ENCODE measurements at regions not wholly inside any gene's neighbourhood (a gene's known extent, or its start where the extent isn't known, plus 50 kb on each side); places are given as distances from the start of the nearest gene placed in this dataset.

DNA sequence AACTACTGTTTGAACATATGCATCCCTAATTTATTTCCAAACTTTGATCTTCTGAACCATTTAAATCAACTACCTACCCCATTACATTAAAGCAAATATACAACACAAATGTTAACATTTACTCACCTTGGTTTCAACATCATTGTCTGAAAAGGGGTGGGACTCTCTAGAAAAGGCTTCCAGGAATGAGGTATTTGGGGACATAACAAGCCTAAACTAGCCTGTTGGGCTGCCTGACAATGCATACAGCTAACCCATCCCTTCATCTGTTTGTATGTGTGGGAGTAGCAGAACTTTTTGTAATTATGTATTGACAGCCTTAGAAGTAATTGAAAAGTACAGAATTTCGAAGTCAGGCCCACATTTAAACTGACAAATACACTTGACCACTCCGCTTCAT is 2225.9 kb upstream of the C9orf72 start:
- H3K27me3 ChIP-seq (ENCODE audit: low read depth, low read length): no peaks in the 10 kb centered on the region
- H3K4me1 ChIP-seq (ENCODE audit: low read length): peaks cover 13% of the 10 kb centered on the region
- H3K4me2 ChIP-seq (ENCODE audit: low read length): no peak overlapping the region
- H4K20me1 ChIP-seq (ENCODE audit: insufficient read depth, low read length): no peaks in the 10 kb centered on the region
- no peak overlapping the region for H2AFZ ChIP-seq (ENCODE audit: low read depth, low read length)
- TF ChIP-seq, protein P1, sequence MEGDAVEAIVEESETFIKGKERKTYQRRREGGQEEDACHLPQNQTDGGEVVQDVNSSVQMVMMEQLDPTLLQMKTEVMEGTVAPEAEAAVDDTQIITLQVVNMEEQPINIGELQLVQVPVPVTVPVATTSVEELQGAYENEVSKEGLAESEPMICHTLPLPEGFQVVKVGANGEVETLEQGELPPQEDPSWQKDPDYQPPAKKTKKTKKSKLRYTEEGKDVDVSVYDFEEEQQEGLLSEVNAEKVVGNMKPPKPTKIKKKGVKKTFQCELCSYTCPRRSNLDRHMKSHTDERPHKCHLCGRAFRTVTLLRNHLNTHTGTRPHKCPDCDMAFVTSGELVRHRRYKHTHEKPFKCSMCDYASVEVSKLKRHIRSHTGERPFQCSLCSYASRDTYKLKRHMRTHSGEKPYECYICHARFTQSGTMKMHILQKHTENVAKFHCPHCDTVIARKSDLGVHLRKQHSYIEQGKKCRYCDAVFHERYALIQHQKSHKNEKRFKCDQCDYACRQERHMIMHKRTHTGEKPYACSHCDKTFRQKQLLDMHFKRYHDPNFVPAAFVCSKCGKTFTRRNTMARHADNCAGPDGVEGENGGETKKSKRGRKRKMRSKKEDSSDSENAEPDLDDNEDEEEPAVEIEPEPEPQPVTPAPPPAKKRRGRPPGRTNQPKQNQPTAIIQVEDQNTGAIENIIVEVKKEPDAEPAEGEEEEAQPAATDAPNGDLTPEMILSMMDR (IDR thresholded peaks at IDR 0.05; ENCODE audit: low read depth, low read length): no peak
- no peak for TF ChIP-seq EZH2phosphoT487 (IDR thresholded peaks at IDR 0.05; ENCODE audit: low read depth)
- H3K36me3 ChIP-seq (replicated peaks; ENCODE audit: low read depth, low read length): no peaks in the 10 kb centered on the region
- H3K79me2 ChIP-seq (ENCODE audit: low read length): no peaks in the 10 kb centered on the region
- no peak overlapping the region for H3K4me3 ChIP-seq (ENCODE audit: low read length)
- H3K27ac ChIP-seq (ENCODE audit: low read length): no peak overlapping the region
- no peak overlapping the region for H3K9ac ChIP-seq (ENCODE audit: low read length)
- no peaks in the 10 kb centered on the region for H3K9me3 ChIP-seq (ENCODE audit: insufficient read depth, low read length)

DNA sequence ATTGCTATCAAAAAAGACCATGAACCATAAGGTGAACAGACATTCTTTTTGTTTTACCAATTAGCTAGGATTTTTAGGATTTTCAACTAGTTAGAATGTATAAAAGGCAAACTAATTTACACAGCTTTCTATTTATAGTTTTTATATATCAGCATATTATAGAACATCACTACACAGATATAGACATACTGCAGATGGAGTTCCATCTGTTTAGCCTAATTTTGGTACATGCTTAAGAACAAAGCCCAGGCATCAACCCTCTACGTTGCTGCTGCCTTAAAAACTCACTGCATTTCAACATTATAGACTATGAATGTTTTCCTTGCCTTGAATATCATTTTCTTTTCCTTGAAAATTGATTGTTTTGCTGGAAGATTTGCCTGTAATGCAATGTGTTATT is 2227.5 kb upstream of the C9orf72 start:
- no peak overlapping the region for H2AFZ ChIP-seq (ENCODE audit: low read depth, low read length)
- H3K36me3 ChIP-seq (replicated peaks; ENCODE audit: low read depth, low read length): no peaks in the 10 kb centered on the region
- H3K9me3 ChIP-seq (ENCODE audit: insufficient read depth, low read length): no peaks in the 10 kb centered on the region
- TF ChIP-seq EZH2phosphoT487 (IDR thresholded peaks at IDR 0.05; ENCODE audit: low read depth): no peak
- TF ChIP-seq, protein P1 (IDR thresholded peaks at IDR 0.05; ENCODE audit: low read depth, low read length): no peak
- peaks cover 6% of the 10 kb centered on the region for H3K4me1 ChIP-seq (ENCODE audit: low read length)
- no peaks in the 10 kb centered on the region for H4K20me1 ChIP-seq (ENCODE audit: insufficient read depth, low read length)
- no peak overlapping the region for H3K9ac ChIP-seq (ENCODE audit: low read length)
- no peak overlapping the region for H3K4me2 ChIP-seq (ENCODE audit: low read length)
- H3K27ac ChIP-seq (ENCODE audit: low read length): no peak overlapping the region
- no peak overlapping the region for H3K4me3 ChIP-seq (ENCODE audit: low read length)
- no peaks in the 10 kb centered on the region for H3K27me3 ChIP-seq (ENCODE audit: low read depth, low read length)
- H3K79me2 ChIP-seq (ENCODE audit: low read length): no peaks in the 10 kb centered on the region

DNA sequence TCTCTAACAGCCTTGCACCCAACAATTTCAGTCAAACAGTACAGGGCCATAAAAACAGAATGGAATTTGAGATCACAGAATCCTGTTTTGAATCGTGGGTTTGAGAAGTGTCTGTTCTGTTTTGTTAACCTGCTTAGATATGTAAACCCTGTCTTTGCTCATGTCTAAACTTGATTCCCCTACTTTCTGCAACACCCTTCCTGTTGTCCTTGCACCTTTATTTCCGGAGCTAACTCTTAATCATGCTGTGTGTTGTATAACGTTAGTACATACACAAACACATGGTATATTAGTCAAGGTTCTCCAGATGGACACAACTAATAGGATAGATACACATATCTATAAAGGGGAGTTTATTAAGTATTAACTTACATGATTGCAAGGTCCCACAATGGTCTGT is 2229.2 kb upstream of the C9orf72 start:
- no peak overlapping the region for H2AFZ ChIP-seq (ENCODE audit: low read depth, low read length)
- peaks cover 7% of the 10 kb centered on the region for H3K4me1 ChIP-seq (ENCODE audit: low read length)
- TF ChIP-seq EZH2phosphoT487 (IDR thresholded peaks at IDR 0.05; ENCODE audit: low read depth): no peak
- TF ChIP-seq, protein P1 (IDR thresholded peaks at IDR 0.05; ENCODE audit: low read depth, low read length): no peak

DNA sequence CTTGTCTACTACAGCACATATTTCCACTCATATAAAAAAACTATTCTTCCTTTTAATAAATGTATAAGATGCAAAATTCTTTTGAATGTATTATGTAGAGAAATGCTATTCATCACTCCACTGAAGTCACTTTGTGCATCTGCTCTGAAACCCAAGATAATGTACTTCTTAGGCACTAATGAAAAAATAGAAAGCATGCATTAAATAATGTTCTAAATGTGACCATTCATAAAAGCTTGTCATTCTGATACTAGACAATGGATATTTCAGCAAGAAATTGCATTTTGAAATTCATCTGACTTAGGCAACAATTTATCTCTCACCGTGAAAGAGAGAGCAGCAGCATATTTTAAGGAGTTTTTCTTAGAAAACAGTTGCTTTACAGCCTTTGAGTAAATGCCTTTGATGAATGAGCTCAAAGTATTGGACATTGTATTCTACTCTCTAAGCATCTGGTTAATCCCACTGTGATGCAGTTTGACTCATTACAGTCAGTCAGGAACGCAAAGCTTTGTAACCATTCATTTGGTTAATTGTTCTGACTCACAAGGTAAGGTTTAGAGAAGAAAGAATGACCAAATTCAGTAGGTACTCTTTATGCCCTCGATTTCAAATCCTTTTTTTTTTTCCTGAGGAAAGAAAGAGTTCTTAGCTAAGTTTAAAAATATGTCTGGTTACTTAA is 2233.8 kb upstream of the C9orf72 start:
- Histone ChIP-seq H3K4me2 (ENCODE audit: low read length) (peak overlapping the region; percentile 27), H2AFZ (ENCODE audit: low read depth, low read length) (no peak overlapping the region), H3K4me3 (ENCODE audit: low read length) (no peak overlapping the region), H3K9me3 (ENCODE audit: insufficient read depth, low read length) (peaks cover 21% of the 10 kb centered on the region; the same call in 1 of the 2 replicates), H3K36me3 (replicated peaks; ENCODE audit: low read depth, low read length) (peaks cover 10% of the 10 kb centered on the region), H3K27ac (ENCODE audit: low read length) (no peak overlapping the region), H3K9ac (ENCODE audit: low read length) (no peak overlapping the region), H4K20me1 (ENCODE audit: insufficient read depth, low read length) (no peaks in the 10 kb centered on the region), H3K4me1 (ENCODE audit: low read length) (peaks cover 14% of the 10 kb centered on the region), H3K79me2 (ENCODE audit: low read length) (no peaks in the 10 kb centered on the region), H3K27me3 (ENCODE audit: low read depth, low read length) (no peaks in the 10 kb centered on the region)
- TF ChIP-seq EZH2phosphoT487 (IDR thresholded peaks at IDR 0.05; ENCODE audit: low read depth): no peak
- TF ChIP-seq, protein P1 (IDR thresholded peaks at IDR 0.05; ENCODE audit: low read depth, low read length): no peak

More for the DNA sequence above, 2229.2 kb upstream of the C9orf72 start:
- H3K4me2 ChIP-seq (ENCODE audit: low read length): no peak overlapping the region
- H3K79me2 ChIP-seq (ENCODE audit: low read length): no peaks in the 10 kb centered on the region
- H3K9ac ChIP-seq (ENCODE audit: low read length): no peak overlapping the region
- no peaks in the 10 kb centered on the region for H3K36me3 ChIP-seq (replicated peaks; ENCODE audit: low read depth, low read length)
- H4K20me1 ChIP-seq (ENCODE audit: insufficient read depth, low read length): no peaks in the 10 kb centered on the region
- H3K27me3 ChIP-seq (ENCODE audit: low read depth, low read length): no peaks in the 10 kb centered on the region
- H3K27ac ChIP-seq (ENCODE audit: low read length): no peak overlapping the region
- H3K4me3 ChIP-seq (ENCODE audit: low read length): no peak overlapping the region
- H3K9me3 ChIP-seq (ENCODE audit: insufficient read depth, low read length): no peaks in the 10 kb centered on the region
